ENCODE measurements at regions not wholly inside any gene's neighbourhood (a gene's known extent, or its start where the extent isn't known, plus 50 kb on each side); places are given as distances from the start of the nearest gene placed in this dataset.

- TF ChIP-seq CTCF (IDR thresholded peaks at IDR 0.05; ENCODE audit: low read depth, low read length, missing control alignments) = no peak
- DNase-seq (ENCODE audit: low read depth) = no peak
- no peak overlapping the region for H3K4me3 ChIP-seq (ENCODE audit: low read depth, low read length)
- in situ Hi-C loops (cut with HindIII; ENCODE audit: low sequenced_read_pairs) = no loop called here
Measured at GRCh38 chr6:135789375-135790050, 62.0 kb upstream of the PDE7B start.

GRCh38 chr6:135791441-135791840 is 60.1 kb upstream of the PDE7B start:
- no peak for DNase-seq (ENCODE audit: low read depth)
- TF ChIP-seq CTCF (IDR thresholded peaks at IDR 0.05; ENCODE audit: low read depth, low read length, missing control alignments) = no peak
- no peak overlapping the region for H3K4me3 ChIP-seq (ENCODE audit: low read depth, low read length)
- in situ Hi-C loops (cut with HindIII; ENCODE audit: low sequenced_read_pairs) = no loop called here

- DNase-seq (ENCODE audit: low read depth) = no peak
- in situ Hi-C loops (cut with HindIII; ENCODE audit: low sequenced_read_pairs) = no loop called here
- no peak overlapping the region for H3K4me3 ChIP-seq (ENCODE audit: low read depth, low read length)
- TF ChIP-seq CTCF (IDR thresholded peaks at IDR 0.05; ENCODE audit: low read depth, low read length, missing control alignments) = no peak
Measured at GRCh38 chr6:135796643-135797305, 54.7 kb upstream of the PDE7B start.

GRCh38 chr6:135797361-135797760 is 54.1 kb upstream of the PDE7B start:
- no peak overlapping the region for H3K4me3 ChIP-seq (ENCODE audit: low read depth, low read length)
- in situ Hi-C loops (cut with HindIII; ENCODE audit: low sequenced_read_pairs) = no loop called here
- no peak for DNase-seq (ENCODE audit: low read depth)
- no peak for TF ChIP-seq CTCF (IDR thresholded peaks at IDR 0.05; ENCODE audit: low read depth, low read length, missing control alignments)

GRCh38 chr6:135798751-135799515 is 52.6 kb upstream of the PDE7B start:
- in situ Hi-C loops (cut with HindIII; ENCODE audit: low sequenced_read_pairs) = no loop called here
- no peak for TF ChIP-seq CTCF (IDR thresholded peaks at IDR 0.05; ENCODE audit: low read depth, low read length, missing control alignments)
- DNase-seq (ENCODE audit: low read depth) = no peak
- no peak overlapping the region for H3K4me3 ChIP-seq (ENCODE audit: low read depth, low read length)

Data from astrocyte of the cerebellum (primary cell).